IMR-90 (cell line): ENCODE measurements at regions not wholly inside any gene's neighbourhood (a gene's known extent, or its start where the extent isn't known, plus 50 kb on each side); places are given as distances from the start of the nearest gene placed in this dataset.

Source experiments
- ATAC-seq: fragments of 200-7000 bp; cut with Tn5 transposase; 2 replicates; pipeline ENCODE4 v1.9.1; 2020; ENCODE audit warnings: low read depth, mild to moderate bottlenecking, moderate library complexity
- BruUV-seq: library from RNA; stranded (reverse); fragments of 400-500 nt; replicated peaks from 2 replicates; lab custom pipeline; 2021; lab: Mats Ljungman, UMichigan
- CTCF ChIA-PET: fragments of 300-600 bp; formaldehyde crosslinking; extraction: SDS; loops from one replicate; lab custom pipeline; 2021; ENCODE audit warnings: antibody characterized with exemption; lab: Yijun Ruan, JAX
- POLR2A ChIA-PET: fragments of 300-600 bp; sonication (Branson Sonifier 250); formaldehyde crosslinking; loops from one replicate; lab custom pipeline; 2022; ENCODE audit warnings: antibody characterized with exemption; ENCODE audit not compliant: unreplicated experiment; lab: Charles Lee
- DNase-seq: peaks from one replicate; pipeline ENCODE4 v3.0.0; 2013
- H2AFZ ChIP-seq: replicated peaks from 2 replicates; pipeline ENCODE3; 2013; ENCODE audit warnings: low read length, mild to moderate bottlenecking; ENCODE audit not compliant: poor library complexity
- H2AK5ac ChIP-seq: 2 replicates; pipeline ENCODE4 v1.6.1; 2013; ENCODE audit warnings: low read depth, low read length, inconsistent platforms
- H2AK9ac ChIP-seq: replicated peaks from 2 replicates; pipeline ENCODE3; 2013; ENCODE audit warnings: mild to moderate bottlenecking, low read depth, low read length, moderate library complexity; ENCODE audit not compliant: poor library complexity
- H2BK120ac ChIP-seq: 2 replicates; pipeline ENCODE4 v1.6.1; 2013; ENCODE audit warnings: low read depth, low read length, inconsistent platforms
- H2BK15ac ChIP-seq: 3 replicates; pipeline ENCODE4 v1.6.1; 2013; ENCODE audit warnings: low read depth, low read length, inconsistent platforms
- H2BK20ac ChIP-seq: 2 replicates; pipeline ENCODE4 v1.6.1; 2013; ENCODE audit warnings: low read depth, mild to moderate bottlenecking, inconsistent platforms, low read length, moderate library complexity
- H2BK5ac ChIP-seq: 2 replicates; pipeline ENCODE4 v1.6.1; 2013; ENCODE audit warnings: mild to moderate bottlenecking, low read depth, low read length, inconsistent platforms; ENCODE audit not compliant: poor library complexity, severe bottlenecking
- H3K14ac ChIP-seq: replicated peaks from 2 replicates; pipeline ENCODE4 v1.6.1; 2013; ENCODE audit warnings: low read depth, low read length, inconsistent platforms
- H3K18ac ChIP-seq: 2 replicates; pipeline ENCODE4 v1.6.1; 2013; ENCODE audit warnings: low read depth, low read length, control low read depth
- H3K23ac ChIP-seq: 2 replicates; pipeline ENCODE4 v1.6.1; 2013; ENCODE audit warnings: low read depth, low read length, inconsistent platforms
- H3K27ac ChIP-seq: 2 replicates; pipeline ENCODE4 v1.5.1; 2013; ENCODE audit warnings: mild to moderate bottlenecking, control low read depth, low read length; ENCODE audit not compliant: insufficient read depth
- H3K27me3 ChIP-seq: 2 replicates; pipeline ENCODE4 v1.6.1; 2013; ENCODE audit warnings: low read length; ENCODE audit not compliant: control insufficient read depth, insufficient read depth
- H3K36me3 ChIP-seq: 2 replicates; pipeline ENCODE4 v1.6.1; 2013; ENCODE audit warnings: low read length, mixed read lengths; ENCODE audit not compliant: control insufficient read depth, insufficient read depth
- H3K4ac ChIP-seq: 2 replicates; pipeline ENCODE4 v1.6.1; 2013; ENCODE audit warnings: low read depth, low read length, inconsistent platforms
- H3K4me1 ChIP-seq: 2 replicates; pipeline ENCODE4 v1.6.1; 2013; ENCODE audit warnings: low read length, mixed read lengths; ENCODE audit not compliant: control insufficient read depth, insufficient read depth
- H3K4me2 ChIP-seq: 2 replicates; pipeline ENCODE4 v1.6.1; 2013; ENCODE audit warnings: low read depth, mild to moderate bottlenecking, control low read depth, low read length, moderate library complexity
- H3K4me3 ChIP-seq: 2 replicates; pipeline ENCODE4 v1.5.1; 2013; ENCODE audit warnings: low read depth, mild to moderate bottlenecking, control low read depth, low read length, moderate library complexity; ENCODE audit not compliant: insufficient read depth
- H3K56ac ChIP-seq: 2 replicates; pipeline ENCODE4 v1.6.1; 2013; ENCODE audit warnings: low read length, inconsistent platforms; ENCODE audit not compliant: insufficient read depth; ENCODE audit errors: extremely low read depth
- H3K79me1 ChIP-seq, 2 experiments: 2 replicates each; pipeline ENCODE4 v1.6.1; 2013; ENCODE audit warnings: low read length in 2 of 2, inconsistent platforms in 1 of 2, low read depth in 1 of 2
- H3K9ac ChIP-seq: 2 replicates; pipeline ENCODE4 v1.6.1; 2013; ENCODE audit warnings: low read depth, low read length, control low read depth
- H3K9me1 ChIP-seq: 2 replicates; pipeline ENCODE4 v1.6.1; 2013; ENCODE audit warnings: low read length, inconsistent platforms; ENCODE audit not compliant: insufficient read depth
- H3K9me3 ChIP-seq: 2 replicates; pipeline ENCODE4 v1.6.1; 2013; ENCODE audit warnings: low read length; ENCODE audit not compliant: control insufficient read depth, insufficient read depth
- H4K20me1 ChIP-seq: 2 replicates; pipeline ENCODE4 v1.6.1; 2013; ENCODE audit warnings: low read length, inconsistent platforms; ENCODE audit not compliant: insufficient read depth
- H4K5ac ChIP-seq: 2 replicates; pipeline ENCODE4 v1.6.1; 2013; ENCODE audit warnings: mild to moderate bottlenecking, low read depth, low read length, control low read depth
- H4K8ac ChIP-seq, 2 experiments: 2 replicates each; pipeline ENCODE4 v1.6.1; 2013; ENCODE audit warnings: low read depth in 2 of 2, low read length in 2 of 2, control low read depth in 1 of 2, inconsistent platforms in 1 of 2
- H4K91ac ChIP-seq: 2 replicates; pipeline ENCODE4 v1.6.1; 2013; ENCODE audit warnings: low read depth, low read length, inconsistent platforms; ENCODE audit not compliant: insufficient read depth
- BHLHE40 ChIP-seq: fragments of 150-350 bp; IDR thresholded peaks from 2 replicates; pipeline ENCODE4 v1.6.1; 2016; ENCODE audit warnings: mild to moderate bottlenecking, low read depth, low read length
- CEBPB ChIP-seq: IDR thresholded peaks from 2 replicates; pipeline ENCODE4 v1.6.1; 2012; ENCODE audit warnings: low read depth, low read length, improper control_type of control experiment
- CHD1 ChIP-seq: IDR thresholded peaks from 2 replicates; pipeline ENCODE4 v1.6.1; 2012; ENCODE audit warnings: low read depth, low read length, improper control_type of control experiment
- FOS ChIP-seq: fragments of 150-350 bp; IDR thresholded peaks from 2 replicates; pipeline ENCODE4 v1.6.1; 2016; ENCODE audit warnings: low read depth, low read length
- MAFK ChIP-seq: IDR thresholded peaks from 2 replicates; pipeline ENCODE4 v1.6.1; 2012; ENCODE audit warnings: low read depth, low read length, improper control_type of control experiment
- MAZ ChIP-seq: IDR thresholded peaks from 2 replicates; pipeline ENCODE4 v1.6.1; 2012; ENCODE audit warnings: low read depth, mild to moderate bottlenecking, low read length, improper control_type of control experiment, moderate library complexity, borderline replicate concordance
- MXI1 ChIP-seq: IDR thresholded peaks from 2 replicates; pipeline ENCODE4 v1.6.1; 2012; ENCODE audit warnings: low read depth, mild to moderate bottlenecking, low read length, moderate library complexity, borderline replicate concordance
- RAD21 ChIP-seq: IDR thresholded peaks from 2 replicates; pipeline ENCODE4 v1.6.1; 2012; ENCODE audit warnings: low read length, improper control_type of control experiment
- RFX5 ChIP-seq: IDR thresholded peaks from 2 replicates; pipeline ENCODE4 v1.8.0; 2012; ENCODE audit warnings: low read depth, mild to moderate bottlenecking, low read length, moderate library complexity
- SMC3 ChIP-seq: fragments of 150-350 bp; IDR thresholded peaks from 2 replicates; pipeline ENCODE4 v1.6.1; 2016; ENCODE audit warnings: low read depth, mild to moderate bottlenecking, antibody characterized with exemption, low read length, moderate library complexity
- USF2 ChIP-seq: fragments of 150-350 bp; IDR thresholded peaks from 2 replicates; pipeline ENCODE4 v1.6.1; 2017; ENCODE audit warnings: mild to moderate bottlenecking, antibody characterized with exemption, low read length, low read depth
- WGBS, 2 experiments: methylation state at CpG; one replicate each; pipeline versions ENCODE4 v1.1.5 to v1.1.7; 2013; ENCODE audit warnings: missing lambda C conversion rate in 2 of 2; ENCODE audit not compliant: insufficient read length in 1 of 2; ENCODE audit errors: extremely low coverage in 2 of 2; 5-methylcytosine and 5-hydroxymethylcytosine counted together
- dilution Hi-C: fragments of 300-500 bp; cut with HindIII; formaldehyde crosslinking; loops from one replicate; pipeline ENCODE4 v1.14.3; 2018; ENCODE audit warnings: low sequenced_read_pairs; ENCODE audit not compliant: unreplicated experiment
- in situ Hi-C: fragments of 300-500 bp; cut with MboI; formaldehyde crosslinking; loops from 3 replicates; pipeline ENCODE4 v1.14.3; 2019; ENCODE audit warnings: low sequenced_read_pairs, inconsistent platforms, mixed read lengths
- intact Hi-C: fragments of 100-400 bp; cut with micrococcal nuclease; formaldehyde crosslinking; loops from 2 replicates; pipeline ENCODE4 v1.10.0; 2022

GRCh38 chr3:10713656-10714055, 102.4 kb upstream of the SLC6A11 start:
- dilution Hi-C loops: no loop called here
- 38% methylated on average over 2 of the region's 6 CpGs; no CpG with 5 or more reads in 1 of the 2 experiments for WGBS, 2 experiments

More at GRCh38 chr3:10713656-10714055, 102.4 kb upstream of the SLC6A11 start:
- in situ Hi-C loops: no loop called here
- POLR2A ChIA-PET: no interaction called here
- Histone ChIP-seq H3K9me3 (no peaks in the 10 kb centered on the region), H3K9ac (no peak overlapping the region), H3K23ac (no peak overlapping the region), H3K9me1 (no peaks in the 10 kb centered on the region; the same call in 1 of the 2 replicates), H3K14ac (no peak overlapping the region), H3K4me1 (no peaks in the 10 kb centered on the region), H2BK20ac (no peak overlapping the region), H3K27ac (no peak overlapping the region), H4K5ac (no peak overlapping the region), H3K27me3 (peaks cover 9% of the 10 kb centered on the region), H2BK5ac (no peak overlapping the region), H3K18ac (no peak overlapping the region), H4K8ac (no peak overlapping the region), H3K4ac (no peak overlapping the region), H3K79me1 (no peaks in the 10 kb centered on the region), H2AK9ac (no peak overlapping the region), H3K4me3 (no peak overlapping the region), H3K56ac (no peak overlapping the region), H2BK15ac (no peak overlapping the region), H2AK5ac (no peak overlapping the region), H3K4me2 (no peak overlapping the region), H3K36me3 (no peaks in the 10 kb centered on the region), H2AFZ (no peak overlapping the region), H2BK120ac (no peak overlapping the region), H4K20me1 (no peaks in the 10 kb centered on the region), H4K91ac (no peak overlapping the region)
- TF ChIP-seq RFX5 (no peak), MXI1 (no peak), SMC3 (no peak), RAD21 (no peak), MAZ (no peak), MAFK (no peak), USF2 (no peak), FOS (no peak), BHLHE40 (no peak), CEBPB (no peak), CHD1 (no peak)
- CTCF ChIA-PET: no interaction called here
- intact Hi-C loops: no loop called here
- ATAC-seq (no peak), DNase-seq (no peak)
- no TSS peak for BruUV-seq
